GM12878 (cell line): ENCODE measurements at regions not wholly inside any gene's neighbourhood (a gene's known extent, or its start where the extent isn't known, plus 50 kb on each side); places are given as distances from the start of the nearest gene placed in this dataset.

ENCODE experiments used
- E4F1 ChIP-seq: fragments of 450-650 bp; IDR thresholded peaks from 2 replicates; pipeline ENCODE4 v1.6.1; 2018; ENCODE audit warnings: borderline replicate concordance, mild to moderate bottlenecking; ENCODE audit not compliant: partially characterized antibody
- RAD21 ChIP-seq: IDR thresholded peaks from 2 replicates; pipeline ENCODE4 v1.6.1; 2011; ENCODE audit warnings: mild to moderate bottlenecking, low read depth, low read length, moderate library complexity; ENCODE audit not compliant: insufficient read depth
- TAF1 ChIP-seq: IDR thresholded peaks from 2 replicates; pipeline ENCODE4 v1.6.1; 2011; ENCODE audit warnings: mild to moderate bottlenecking, low read depth, low read length, borderline replicate concordance
- YBX1 ChIP-seq: fragments of 450-650 bp; IDR thresholded peaks from 2 replicates; pipeline ENCODE4 v1.6.1; 2016; ENCODE audit warnings: antibody characterized with exemption

- TF ChIP-seq YBX1 (no peak), RAD21 (no peak), E4F1 (no peak), TAF1 (no peak)
Measured at GRCh38 chr4:141406237-141406636, 185.5 kb downstream of the ZNF330 start.
